Head of caudate nucleus (tissue), 42 donors: ENCODE measurements at regions not wholly inside any gene's neighbourhood (a gene's known extent, or its start where the extent isn't known, plus 50 kb on each side); places are given as distances from the start of the nearest gene placed in this dataset.
"Not testable (repeated sequence)": the region's sequence is repeated elsewhere in the genome, so short reads cannot be mapped to it uniquely, and the experiment has no call there.

Experiments
- DNase-seq, 42 donors: peaks; one replicate each; pipeline versions ENCODE4 v3.0.0 to v3.0.0-alpha.2; 2020 to 2021; ENCODE audit warnings: mixed read lengths in 7 of 42
- intact Hi-C: fragments of 100-400 bp; cut with DNase I; formaldehyde crosslinking; loops from one replicate; pipeline ENCODE4 v1.15.0; 2022

DNA sequence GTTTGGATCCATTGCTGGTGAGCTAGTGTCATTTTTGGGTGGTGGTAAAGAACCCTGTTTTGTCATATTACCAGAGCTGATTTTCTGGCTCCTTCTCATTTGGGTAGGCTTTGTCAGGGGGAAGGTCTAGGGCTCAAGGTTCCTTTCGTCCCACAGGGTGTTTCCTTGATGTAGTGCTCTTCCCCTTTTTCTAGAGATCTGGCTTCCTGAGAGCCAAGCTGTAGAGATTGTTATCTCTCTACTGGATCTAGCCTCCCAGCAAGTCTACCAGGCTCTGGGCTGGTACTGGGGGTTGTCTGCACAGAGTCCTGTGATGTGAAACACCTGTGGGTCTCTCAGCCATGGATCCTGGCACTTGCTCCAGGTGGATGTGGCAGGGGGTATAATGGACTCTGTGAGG, 145.9 kb downstream of the HINT1 start:
- DNase-seq: no peak
- intact Hi-C loops: no loop called here

DNA sequence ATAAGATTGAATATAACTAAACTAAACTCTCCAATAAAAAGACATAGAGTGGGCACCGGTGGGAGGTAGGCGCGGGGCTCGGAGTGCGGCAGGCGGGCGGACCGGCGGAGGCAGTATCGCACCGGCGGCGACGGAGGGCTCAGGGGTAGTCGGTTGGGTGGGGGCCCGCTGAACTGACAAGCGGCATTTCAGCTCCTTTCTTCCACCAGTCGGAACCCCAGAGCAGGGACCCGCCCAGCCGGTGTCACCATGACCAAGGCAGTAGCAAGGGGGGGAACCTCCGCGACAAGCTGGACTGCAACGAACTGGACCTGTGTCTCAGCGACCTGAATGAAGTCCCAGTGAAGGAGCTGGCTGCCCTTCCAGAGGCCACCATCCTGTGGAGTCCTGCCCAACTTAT, 156.7 kb downstream of the HINT1 start:
- intact Hi-C loops: no loop called here
- no peak for DNase-seq

DNA sequence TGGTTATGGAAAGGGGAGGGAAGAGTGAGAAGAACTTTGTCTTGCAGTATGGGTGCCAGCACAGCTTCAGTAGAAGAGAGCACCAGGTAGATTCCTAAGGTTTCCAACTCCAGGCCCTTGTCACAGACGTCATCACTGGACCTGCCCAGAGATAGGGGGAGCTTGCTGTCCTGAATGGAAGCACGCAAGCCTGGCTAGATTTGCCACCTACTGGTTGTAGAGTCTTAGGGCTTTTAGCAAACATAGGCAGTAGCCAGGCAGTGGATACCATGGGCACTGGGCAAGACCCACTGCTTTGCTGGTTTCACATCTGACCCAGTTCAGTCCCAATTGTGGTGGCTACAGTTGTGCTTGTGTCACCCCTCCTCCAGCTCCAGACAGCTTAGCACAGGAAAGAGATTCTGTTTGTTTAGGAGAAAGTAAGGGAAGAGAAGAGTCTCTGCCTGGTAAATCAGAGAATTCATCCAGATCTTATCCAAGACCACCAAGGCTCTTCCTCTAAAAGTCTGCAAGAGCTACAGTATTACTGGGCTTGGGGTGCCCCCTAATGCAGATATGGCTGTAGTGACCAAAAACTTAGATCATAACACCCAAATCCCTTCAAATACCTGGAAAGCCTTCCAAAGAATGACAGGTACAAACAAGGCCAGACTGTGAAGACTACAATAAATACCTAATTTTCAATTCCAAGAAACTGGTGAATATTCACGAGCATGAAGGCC, 158.9 kb downstream of the HINT1 start:
- no peak for DNase-seq
- intact Hi-C loops: no loop called here

DNA sequence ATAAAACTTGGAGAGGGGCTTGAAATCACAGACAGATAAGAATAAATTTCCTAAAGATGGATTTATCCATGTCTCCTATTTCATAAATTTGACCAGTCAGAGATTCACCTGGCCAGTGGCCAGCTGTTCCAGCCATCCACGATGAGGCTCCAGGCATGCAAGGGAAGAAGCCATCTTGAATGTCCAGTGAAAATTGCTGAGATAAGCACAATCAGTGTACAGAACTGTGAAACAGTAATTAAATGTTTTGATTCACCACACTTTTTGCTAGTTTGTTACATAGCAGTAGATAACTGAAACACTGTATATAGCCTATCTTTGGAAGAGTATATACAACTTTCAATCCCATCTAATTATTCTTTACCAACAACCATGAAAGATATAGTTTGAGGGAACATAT, 163.5 kb downstream of the HINT1 start:
- DNase-seq: no peak
- intact Hi-C loops: no loop called here

DNA sequence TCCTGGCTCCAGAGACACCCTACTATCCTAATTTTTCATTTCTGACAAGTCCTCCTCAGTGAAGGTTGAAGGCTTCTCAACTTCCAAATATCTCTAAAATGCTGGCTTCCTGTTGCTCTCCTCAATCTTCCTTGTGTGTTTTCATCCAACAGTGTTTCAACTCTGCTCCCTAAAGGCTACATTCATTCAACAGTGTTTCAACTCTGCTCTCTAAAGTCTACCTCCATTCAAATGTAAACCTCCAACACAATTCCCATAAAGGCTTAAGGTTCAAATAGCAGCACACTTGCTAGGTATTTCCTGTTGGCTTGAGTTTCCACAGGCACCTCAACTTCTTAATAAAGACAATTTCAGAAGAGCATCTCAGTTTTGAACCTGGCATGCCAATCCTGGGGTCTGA, 164.8 kb downstream of the HINT1 start:
- DNase-seq: no peak
- intact Hi-C loops: no loop called here

DNA sequence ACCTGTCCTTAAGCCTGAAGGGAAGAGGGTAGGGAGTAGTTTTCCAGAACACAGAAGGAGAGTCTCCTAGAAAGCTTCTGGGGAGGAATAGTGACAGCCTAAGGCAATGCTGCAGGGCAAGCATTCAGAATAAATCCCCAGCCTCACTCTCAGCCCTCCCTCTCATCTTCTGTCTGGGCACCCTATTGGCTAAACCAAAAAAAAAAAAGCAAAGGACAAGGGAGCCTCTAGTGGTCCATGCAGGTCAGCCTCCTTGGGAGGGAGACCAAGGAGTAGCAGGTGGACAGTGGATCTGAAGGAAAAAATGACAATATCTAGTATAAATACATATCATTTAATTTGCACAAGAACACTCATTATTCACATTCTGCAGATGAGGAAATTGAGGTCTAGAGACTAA, 168.3 kb downstream of the HINT1 start:
- intact Hi-C loops, DNase-seq: not testable (repeated sequence)

DNA sequence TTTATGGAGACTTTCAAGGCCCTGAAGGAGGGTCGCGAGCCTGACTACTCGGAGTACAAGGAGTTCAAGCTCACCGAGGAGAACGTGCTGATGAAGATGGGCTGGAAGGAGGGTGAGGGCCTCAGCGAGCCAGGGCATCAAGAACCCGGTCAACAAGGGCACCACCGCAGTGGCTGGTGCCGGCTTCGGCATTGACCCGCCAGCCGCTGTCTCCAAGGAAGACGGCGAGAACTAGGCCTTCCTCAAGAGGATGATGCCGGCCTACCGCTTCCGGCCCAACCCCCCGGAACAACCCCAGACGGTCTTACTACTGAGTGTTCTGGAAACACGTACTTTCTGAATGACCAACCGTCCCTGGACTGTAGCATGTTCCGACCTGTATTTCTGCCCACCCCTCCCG, 169.2 kb downstream of the HINT1 start:
- DNase-seq: no peak
- intact Hi-C loops: no loop called here

DNA sequence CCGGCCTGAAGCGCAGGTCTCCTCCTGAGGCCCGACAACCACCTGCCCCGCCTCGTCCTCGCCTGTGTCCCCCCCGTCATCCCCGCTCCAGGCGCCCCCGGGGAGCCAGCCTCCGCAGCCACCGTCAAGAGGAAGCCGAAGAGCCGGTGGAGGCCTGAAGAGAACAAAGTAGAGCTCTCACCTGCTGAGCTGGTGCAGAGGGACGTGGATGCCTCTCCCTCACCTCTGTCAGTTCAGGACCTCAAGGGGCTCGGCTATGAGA, 169.9 kb downstream of the HINT1 start:
- no peak for DNase-seq
- intact Hi-C loops: no loop called here

DNA sequence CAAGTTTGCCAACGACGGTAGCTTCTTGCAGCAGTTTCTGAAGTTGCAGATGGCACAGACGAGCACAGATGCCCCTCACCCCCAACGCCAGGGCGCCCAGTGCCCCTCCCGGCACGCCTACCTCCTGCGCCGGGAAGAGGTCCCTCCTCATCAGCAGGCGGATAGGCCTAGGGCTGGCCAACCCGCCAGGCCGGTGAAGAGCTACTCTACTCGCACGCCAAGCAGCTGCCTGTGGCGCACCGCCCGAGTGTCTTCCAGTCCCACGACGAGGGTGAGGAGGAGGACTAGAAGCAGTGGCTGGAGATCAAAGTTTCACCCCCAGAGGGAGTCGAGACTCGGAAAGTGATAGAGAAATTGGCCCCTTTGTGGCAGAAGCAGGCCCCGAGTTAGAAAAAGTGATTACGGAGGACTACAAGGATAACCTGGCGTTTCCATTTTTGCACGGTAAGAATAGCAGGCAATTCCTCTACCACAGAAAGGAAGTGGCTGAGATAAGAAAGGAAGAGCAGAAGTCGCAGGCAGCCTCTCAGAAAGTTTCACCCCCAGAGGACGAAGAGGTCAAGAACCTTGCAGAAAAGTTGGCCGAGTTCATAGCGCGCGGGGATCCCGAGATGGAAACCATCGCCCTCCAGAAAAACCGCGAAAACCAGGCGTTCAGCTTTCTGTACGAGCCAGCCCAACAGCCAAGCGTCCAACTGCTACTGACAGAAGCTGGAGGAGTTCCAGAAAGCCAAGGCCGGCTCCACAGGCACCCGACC, 170.4 kb downstream of the HINT1 start:
- DNase-seq: no peak
- intact Hi-C loops: no loop called here

DNA sequence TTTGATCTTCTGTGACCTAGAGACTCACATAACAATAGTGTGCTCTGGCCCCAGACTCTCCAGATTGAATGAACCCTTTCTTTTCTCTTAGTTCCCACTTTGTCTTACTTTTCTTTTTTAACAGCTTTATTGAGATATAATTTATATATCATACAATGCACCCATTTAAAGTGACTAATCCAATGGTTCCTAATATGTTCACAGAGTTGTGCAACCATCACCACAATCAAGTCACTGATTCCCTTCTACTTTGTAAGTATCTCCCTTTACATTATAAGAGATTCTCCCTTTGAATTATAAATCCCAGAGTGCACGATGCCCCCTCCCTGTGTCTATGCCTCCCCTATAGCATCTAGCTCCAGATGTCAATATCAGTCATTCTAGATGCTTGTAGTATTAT, 172.4 kb downstream of the HINT1 start:
- intact Hi-C loops: no loop called here
- DNase-seq: no peak

DNA sequence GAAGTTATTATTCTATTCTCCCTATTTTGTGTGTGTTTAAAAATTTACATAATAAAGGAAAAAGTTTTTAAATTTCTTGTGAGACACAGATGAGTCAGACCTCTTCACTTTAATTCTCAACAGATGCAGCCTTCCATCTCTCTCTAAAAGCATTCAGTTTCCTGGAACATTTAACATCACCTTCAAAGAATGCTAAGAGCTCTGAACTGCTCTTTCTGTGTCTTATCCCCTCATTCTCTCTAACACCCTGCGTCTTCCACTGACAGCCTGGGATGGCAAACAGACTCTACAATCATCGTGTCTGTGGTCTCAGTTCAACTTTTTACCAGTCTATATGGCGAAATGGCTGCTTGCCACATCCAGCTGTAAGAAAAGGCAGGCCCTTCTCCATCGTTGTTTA, 173.0 kb downstream of the HINT1 start:
- intact Hi-C loops: no loop called here
- no peak for DNase-seq

DNA sequence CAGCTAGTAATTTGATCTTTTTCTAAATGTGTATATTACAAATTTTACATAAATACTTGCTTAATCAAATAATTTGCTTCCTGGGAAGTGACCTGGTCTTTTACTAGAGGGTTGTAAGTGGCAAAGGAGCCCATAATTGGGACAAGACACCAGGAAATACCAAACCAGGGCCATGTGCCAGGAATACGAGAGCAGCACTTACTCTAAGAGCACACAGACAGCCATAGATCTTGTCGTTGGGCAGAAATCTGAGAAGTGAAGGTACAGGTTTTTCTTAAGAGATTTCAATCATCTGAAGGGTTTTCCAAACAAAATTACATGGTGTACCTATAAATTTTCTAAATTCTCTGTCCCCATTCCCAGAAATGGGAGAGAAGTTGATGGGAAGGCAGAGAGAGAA, 179.3 kb downstream of the HINT1 start:
- DNase-seq: no peak
- intact Hi-C loops: no loop called here

DNA sequence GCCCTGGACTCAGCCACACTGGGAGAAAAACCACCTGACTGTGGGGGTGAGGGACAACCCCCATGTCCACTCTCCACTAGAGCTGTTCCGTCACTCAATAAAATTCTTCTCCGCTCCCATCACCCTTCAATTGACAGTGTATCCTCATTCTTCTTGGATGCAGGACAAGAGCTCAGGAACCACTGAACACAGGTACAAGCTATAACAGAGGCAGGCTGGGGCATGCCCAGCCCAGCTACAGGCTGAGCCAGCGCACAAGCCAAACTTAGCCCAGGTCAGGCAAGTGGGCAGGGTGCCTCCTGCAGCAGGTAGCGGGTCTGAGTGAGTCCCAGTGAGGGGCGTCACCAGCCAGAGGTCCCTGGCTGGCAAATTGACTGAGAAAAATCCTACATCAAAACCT, 183.4 kb downstream of the HINT1 start:
- intact Hi-C loops: no loop called here

DNA sequence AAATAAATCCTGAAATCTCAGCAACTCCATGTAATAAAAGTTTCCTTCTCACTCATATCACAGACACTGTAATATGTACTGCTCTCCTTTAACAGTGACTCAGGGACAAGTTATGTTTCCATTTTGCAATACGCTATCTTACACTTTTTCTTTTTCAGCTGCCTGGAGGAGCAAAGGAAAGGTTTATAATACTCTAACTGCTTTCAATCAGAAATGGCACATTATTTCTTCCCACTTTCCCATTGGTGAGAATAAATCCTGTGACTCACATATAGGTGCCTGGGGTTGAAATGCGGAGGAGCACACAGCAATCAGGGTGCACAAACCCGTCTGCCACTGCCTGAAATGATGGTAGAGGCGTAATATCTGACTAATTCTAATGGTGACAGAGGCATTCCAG, 186.6 kb downstream of the HINT1 start:
- intact Hi-C loops: no loop called here

More for the DNA sequence above, 183.4 kb downstream of the HINT1 start:
- DNase-seq: no peak

DNA sequence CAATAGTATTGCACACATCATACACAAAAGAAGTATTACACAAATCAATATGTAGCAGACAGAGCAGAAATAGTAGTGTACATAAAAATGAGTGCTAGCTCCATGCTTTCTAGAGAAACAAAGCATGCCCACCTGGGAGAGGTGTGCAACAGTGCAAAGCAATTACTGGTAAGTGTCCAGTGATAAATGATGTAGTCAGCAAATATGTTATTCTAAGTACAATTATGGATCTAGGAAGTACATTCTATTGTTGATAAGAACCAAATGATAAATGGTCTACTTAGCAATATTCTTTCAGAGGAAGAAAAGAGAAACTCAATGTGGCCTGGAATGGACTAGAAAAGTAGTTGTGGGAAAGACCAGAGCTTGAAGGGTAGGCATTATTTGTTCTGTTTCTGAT, 188.6 kb downstream of the HINT1 start:
- no peak for DNase-seq
- intact Hi-C loops: no loop called here

More for the DNA sequence above, 186.6 kb downstream of the HINT1 start:
- peak in 2 of 42 donors; percentile 3 to 38 for DNase-seq

DNA sequence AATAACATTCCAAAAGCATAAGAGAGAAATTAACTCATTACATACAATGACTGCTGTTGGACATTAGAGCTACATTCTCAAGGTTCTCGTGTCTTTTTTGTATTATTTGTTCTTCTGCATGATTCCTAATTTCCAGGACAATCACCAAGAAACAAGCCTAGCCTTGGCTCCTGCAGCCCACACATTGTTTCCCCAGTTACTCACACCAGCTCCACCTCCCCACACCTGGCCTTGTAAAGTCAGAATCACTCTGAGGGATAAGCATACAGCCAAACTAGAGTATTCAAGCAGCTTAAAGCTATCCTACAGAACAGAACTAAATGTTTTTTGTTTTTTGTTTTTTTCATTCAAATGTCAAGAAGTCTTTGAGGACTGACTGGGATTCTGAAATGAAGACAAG, 189.2 kb downstream of the HINT1 start:
- no peak for DNase-seq
- intact Hi-C loops: no loop called here

DNA sequence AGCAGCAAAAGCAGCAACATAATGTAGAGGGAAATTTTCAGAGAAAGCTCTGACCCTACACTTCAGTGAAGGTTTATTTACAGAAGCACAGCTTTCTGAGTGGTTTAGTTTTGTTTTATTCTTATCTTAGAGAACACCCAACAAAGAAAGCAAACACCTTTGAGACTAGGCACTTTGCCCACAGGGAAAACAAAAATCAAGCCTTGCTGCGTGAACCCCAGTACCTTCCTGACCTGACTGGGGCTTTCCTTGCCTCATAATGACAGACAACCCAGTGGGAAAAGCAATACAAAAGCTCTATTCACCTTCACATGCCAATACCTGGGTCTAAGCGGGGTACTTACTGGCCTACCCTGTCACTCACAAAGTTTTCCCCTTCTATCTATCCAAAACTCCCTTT, 189.8 kb downstream of the HINT1 start:
- no peak for DNase-seq
- intact Hi-C loops: no loop called here

DNA sequence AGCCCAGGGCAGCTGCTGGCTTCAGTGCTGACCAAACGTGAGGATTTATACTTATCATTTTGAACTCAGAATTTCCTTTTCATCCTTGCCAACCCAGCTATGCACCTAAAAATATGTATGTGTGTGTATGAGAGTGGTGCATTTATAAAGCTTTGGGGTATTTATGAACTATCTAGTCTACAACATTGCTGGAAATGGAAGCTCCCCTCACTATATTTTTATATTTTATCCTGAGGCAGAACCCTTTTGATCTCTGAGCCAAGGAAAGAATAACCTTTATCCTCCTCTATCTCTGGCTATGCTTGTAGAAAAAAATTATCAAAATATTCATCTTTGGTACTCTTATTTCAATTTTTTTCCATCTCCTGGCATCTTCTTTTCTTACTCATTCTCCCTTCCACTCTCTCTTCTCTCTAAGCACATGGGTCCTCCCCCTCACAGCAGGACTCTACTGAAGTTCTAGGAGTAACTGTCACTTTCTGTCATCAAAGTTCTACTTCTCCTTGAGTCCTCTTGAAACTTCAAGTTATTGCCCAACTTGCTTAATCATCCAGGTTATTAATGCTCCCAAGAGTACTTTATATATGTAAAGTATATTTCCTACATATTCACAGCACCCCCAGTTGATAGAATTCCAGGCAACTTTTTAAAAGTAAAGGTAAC, 190.9 kb downstream of the HINT1 start:
- intact Hi-C loops: no loop called here
- no peak for DNase-seq

DNA sequence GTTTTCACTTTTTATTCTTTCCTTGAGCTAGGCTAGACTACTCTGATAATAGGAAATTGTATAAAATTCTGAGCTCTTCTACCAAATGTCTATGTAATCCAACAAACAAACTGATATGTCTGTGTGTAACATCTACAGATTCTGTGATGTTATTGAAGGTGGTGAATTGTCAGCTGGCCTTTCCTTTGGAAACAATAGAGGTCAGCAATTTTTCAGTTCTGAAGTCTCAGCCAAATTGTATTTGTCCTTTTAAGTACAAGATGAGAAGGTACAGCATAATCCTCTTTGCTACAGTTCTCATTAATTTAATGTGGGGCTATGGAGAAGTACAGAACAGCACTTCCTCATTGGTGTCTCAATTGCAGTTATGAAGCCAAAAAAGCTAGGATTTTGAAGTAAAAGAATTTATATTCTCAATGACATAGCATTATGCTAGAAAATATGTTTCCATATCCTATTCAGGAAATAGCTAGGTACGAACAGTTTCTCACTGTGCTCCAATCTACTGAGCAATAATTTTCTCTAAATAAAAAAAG, 198.0 kb downstream of the HINT1 start:
- DNase-seq: no peak
- intact Hi-C loops: no loop called here

DNA sequence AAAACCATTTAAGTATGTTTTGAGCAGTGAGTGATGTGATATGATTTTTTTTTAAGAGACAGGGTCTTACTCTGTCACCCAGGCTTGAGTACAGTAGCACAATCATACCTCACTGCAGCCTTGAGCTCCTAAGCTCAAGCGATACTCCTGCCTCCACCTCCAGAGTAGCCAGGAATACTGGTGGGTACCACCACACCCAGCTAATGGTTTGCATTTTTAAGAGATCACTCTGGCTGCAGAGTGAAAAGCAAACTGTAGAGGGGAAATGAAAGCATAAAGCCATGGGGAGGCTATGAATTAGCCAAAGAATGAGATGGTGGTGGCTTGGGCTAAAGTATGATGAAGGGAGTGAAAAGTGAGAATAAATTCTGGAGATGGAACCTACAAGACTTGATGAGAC, 199.1 kb downstream of the HINT1 start:
- intact Hi-C loops: no loop called here

DNA sequence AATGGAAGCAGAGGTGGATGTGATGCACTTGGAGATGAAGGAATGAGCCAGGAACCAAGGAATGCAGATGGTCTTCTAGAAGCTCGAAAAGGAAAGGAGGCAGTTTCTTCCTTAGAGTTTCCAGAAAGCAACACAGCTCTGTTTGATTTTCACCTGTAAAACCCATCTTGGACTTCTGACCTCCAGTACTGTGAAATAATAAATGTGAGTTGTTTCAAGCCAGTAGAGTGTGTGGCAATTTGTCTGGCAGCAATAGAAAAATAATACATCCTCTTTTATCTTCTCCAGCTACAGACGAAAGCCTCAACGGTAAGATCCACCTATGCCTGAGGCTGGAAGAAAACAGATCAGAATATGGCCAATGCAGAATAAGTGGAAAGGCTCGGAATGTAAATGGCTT, 199.7 kb downstream of the HINT1 start:
- DNase-seq: no peak
- intact Hi-C loops: no loop called here

More for the DNA sequence above, 199.1 kb downstream of the HINT1 start:
- DNase-seq: no peak
